Astrocyte of the spinal cord (primary cell): ENCODE measurements at regions not wholly inside any gene's neighbourhood (a gene's known extent, or its start where the extent isn't known, plus 50 kb on each side); places are given as distances from the start of the nearest gene placed in this dataset.

Experiments
- DNase-seq: peaks from one replicate; pipeline ENCODE4 v3.0.0; 2011; ENCODE audit warnings: low read depth, low spot score
- H3K4me3 ChIP-seq: 2 replicates; pipeline ENCODE4 v1.5.1; 2011; ENCODE audit warnings: low read depth, mild to moderate bottlenecking, low read length, moderate library complexity
- in situ Hi-C: cut with HindIII; loops from 2 replicates; pipeline ENCODE4 v1.10.0; 2017; ENCODE audit warnings: low sequenced_read_pairs
- TF ChIP-seq, protein P1 (sequence below): IDR thresholded peaks from 2 replicates; pipeline ENCODE4 v1.5.1; 2012; ENCODE audit warnings: low read depth, mild to moderate bottlenecking, low read length, inconsistent platforms

DNA sequence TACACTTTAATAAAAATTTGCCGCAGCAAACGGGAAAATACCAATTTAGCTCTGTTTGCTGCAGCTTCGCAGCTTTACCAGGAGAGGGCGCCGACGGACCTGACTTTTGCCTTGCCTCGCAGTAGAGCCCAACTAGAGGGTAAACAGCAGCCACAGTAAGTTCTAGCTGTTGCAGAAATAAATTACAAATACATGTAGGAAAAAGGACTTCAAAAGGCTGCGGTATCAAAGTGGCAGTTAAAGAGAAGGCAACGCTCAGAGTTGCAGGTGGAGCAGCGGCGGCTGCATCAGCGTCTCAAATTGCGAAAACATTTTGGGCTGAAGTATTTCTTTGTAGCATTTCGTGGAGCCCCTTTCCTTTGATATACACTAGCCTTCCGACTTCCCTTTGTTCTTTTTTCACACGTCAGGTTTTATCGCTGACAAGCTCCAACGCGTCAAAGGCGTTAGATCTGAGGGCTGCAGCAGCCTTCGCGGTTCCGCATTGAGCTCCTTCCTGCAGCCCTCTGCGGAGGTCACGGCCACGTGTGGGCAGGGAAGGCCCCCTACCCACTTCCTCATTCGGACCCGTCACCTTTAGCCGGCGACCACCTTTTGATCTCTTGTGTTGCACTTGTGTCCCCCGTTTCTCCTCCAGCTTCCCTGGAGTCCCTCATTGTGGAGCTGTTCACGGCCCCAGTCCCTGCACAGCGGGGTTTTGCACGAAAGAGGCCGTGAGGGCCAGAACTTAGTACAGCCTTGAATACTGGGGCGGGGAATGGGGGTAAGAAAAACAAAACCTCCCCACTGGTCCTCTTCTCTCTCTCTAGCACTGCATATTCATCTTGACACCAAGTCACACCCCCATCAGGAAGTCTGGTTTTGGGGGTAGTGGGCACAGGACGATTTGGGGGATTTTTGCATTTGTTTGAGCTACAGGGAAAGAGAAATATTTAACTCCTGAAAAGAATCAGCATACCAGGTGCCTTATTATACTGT, 72.8 kb downstream of the S1PR1 start:
- H3K4me3 ChIP-seq = peak overlapping the region; percentile 20
- in situ Hi-C loops = no loop called here
- TF ChIP-seq, protein P1, sequence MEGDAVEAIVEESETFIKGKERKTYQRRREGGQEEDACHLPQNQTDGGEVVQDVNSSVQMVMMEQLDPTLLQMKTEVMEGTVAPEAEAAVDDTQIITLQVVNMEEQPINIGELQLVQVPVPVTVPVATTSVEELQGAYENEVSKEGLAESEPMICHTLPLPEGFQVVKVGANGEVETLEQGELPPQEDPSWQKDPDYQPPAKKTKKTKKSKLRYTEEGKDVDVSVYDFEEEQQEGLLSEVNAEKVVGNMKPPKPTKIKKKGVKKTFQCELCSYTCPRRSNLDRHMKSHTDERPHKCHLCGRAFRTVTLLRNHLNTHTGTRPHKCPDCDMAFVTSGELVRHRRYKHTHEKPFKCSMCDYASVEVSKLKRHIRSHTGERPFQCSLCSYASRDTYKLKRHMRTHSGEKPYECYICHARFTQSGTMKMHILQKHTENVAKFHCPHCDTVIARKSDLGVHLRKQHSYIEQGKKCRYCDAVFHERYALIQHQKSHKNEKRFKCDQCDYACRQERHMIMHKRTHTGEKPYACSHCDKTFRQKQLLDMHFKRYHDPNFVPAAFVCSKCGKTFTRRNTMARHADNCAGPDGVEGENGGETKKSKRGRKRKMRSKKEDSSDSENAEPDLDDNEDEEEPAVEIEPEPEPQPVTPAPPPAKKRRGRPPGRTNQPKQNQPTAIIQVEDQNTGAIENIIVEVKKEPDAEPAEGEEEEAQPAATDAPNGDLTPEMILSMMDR = peak; percentile 94
- DNase-seq = peak; percentile 55

DNA sequence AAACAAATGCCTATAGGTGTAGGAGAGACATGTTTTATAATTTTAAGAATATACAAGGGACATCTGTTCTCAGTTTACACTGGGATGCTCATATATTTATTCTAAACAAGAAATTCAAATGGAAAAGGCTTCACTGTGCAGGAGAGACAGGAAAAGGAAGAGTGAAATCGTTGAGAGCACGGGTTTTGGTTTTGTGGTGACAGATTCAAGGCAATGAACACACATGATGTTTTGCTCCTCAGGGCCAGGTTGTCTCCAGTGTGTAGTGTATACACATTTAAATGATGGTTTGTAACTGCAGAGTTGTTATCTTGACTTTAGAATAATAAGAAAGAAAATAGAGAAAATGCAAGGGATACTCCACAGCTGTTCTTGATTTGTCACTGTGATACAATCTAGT, 73.7 kb downstream of the S1PR1 start:
- DNase-seq = no peak
- TF ChIP-seq, protein P1 = no peak
- in situ Hi-C loops = no loop called here
- no peak overlapping the region for H3K4me3 ChIP-seq

DNA sequence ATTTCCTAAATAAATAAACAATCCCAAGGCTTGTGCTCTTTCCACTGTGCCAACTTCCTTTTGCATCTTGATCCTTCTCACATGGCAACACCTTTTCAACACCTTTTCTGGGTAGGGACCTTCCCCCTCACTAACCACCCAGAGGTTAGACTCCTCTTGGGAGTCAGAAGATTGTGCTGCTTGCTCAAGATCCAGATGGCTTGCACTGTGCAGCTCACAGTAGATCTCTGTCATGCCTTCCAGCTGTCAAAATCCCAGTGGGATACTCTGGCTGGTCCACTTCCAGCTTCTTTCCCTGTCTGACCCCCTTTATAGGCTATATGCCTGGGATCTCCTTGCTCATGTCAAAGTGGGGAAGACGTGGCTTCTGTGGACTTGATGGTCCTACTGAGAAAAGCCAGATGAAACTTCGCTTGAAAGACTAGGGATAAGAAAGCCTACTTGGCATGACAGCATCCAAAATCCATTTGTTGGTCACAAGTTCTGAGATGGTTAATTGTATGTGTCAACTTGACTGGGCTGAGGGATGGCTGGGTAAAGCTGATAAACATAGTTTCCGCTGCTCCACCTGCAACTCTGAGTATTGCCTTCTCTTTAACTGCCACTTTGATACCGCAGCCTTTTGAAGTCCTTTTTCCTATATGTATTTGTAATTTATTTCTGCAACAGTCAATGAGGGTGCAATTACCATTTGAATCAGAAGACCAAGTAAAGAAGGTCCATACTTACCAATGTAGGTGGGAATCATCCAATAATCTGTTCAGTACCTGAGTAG, 74.5 kb downstream of the S1PR1 start:
- in situ Hi-C loops = no loop called here
- TF ChIP-seq, protein P1 = no peak
- no peak overlapping the region for H3K4me3 ChIP-seq
- no peak for DNase-seq

DNA sequence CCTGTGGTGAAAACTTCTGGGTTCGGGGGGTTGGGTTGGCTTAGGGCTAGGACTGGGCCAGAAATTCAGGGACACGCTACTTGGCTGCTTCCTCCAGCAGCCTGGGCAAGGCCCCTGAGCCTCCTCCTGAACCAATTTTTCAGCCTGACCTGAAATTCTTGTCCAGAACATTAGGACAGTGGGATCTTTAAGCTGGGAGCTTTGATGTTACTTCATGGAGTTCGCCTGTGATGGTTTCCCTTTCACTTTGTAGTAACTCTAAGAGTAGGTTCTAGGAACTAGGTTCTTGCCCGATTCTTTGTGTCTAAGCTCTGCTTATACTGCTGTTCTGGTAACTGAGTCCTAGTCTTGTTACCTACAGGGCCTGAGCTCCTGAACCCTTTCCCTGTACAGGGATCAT, 75.3 kb downstream of the S1PR1 start:
- no peak overlapping the region for H3K4me3 ChIP-seq
- TF ChIP-seq, protein P1 = no peak
- in situ Hi-C loops = no loop called here
- DNase-seq = no peak

DNA sequence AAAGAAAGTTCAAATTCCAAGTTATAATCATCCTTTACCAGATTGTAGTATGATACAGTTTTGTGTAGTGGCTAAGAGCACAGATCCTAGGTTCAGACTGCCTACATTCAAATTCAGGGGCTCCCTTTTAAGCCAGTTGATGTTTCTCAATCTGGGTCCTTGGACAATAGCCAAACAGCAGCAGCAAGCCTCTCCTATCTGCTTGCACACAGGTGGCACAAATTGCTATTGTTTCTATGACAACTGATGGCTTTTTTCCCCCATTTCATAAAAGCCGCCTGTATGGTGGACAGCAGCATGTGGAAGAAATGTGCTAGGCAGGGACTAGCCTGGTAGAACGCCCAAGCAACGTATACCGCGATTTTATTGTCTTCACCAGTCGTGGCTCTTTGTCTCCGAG, 76.5 kb downstream of the S1PR1 start:
- in situ Hi-C loops = no loop called here
- no peak for DNase-seq
- H3K4me3 ChIP-seq = no peak overlapping the region
- TF ChIP-seq, protein P1 = no peak

DNA sequence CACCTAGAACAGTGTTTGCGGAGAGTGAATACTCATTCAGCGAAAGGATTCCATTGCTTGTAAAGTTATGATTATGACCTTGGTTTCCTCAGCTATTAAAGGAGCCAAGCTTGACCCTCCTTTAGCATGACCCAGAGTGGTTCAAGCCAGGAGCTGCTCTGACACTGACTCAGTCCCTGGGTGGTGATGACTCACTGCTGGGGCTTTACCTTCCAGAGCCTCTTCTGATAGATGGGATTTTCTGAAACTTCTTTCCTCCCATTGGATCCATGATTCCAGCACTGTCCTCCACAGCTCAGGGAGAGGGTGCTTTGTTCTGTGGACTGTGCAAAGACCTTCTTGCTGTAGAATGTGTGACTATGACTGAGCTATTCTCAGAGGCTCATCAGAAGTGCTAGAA, 77.4 kb downstream of the S1PR1 start:
- in situ Hi-C loops = no loop called here

More for the DNA sequence above, 77.4 kb downstream of the S1PR1 start:
- TF ChIP-seq, protein P1 = no peak
- H3K4me3 ChIP-seq = no peak overlapping the region
- peak; percentile 25 for DNase-seq
